Left colon (tissue), 2 donors: ENCODE measurements at regions not wholly inside any gene's neighbourhood (a gene's known extent, or its start where the extent isn't known, plus 50 kb on each side); places are given as distances from the start of the nearest gene placed in this dataset.

ENCODE experiments used
- ATAC-seq: fragments of 200-7000 bp; cut with Tn5 transposase; one replicate; pipeline ENCODE4 v1.9.1; 2020; ENCODE audit warnings: mild to moderate bottlenecking, moderate library complexity
- DNase-seq, 2 donors: peaks; one replicate each; pipeline ENCODE4 v3.0.0-alpha.2; 2020
- intact Hi-C, 2 donors: fragments of 100-400 bp; cut with DNase I in 1 of 2; cut with micrococcal nuclease in 1 of 2; formaldehyde crosslinking; loops; one replicate each; pipeline versions ENCODE4 v1.11.2 to v1.14.0; 2022; cut with DNase I, micrococcal nuclease
- donor health status: DM: no; HTN: no; CAD: no.
- donor health status: DM: yes; HTN: yes; CAD: no.

- DNase-seq, result no peak
- intact Hi-C loops, result no loop called here
- ATAC-seq, result no peak
These were observed 682.5 kb downstream of the NR2F2 start for GRCh38 chr15:97012986-97013385.

- ATAC-seq, result no peak
- DNase-seq, result no peak
- intact Hi-C loops, result no loop called here
These were observed 683.0 kb downstream of the NR2F2 start for GRCh38 chr15:97013491-97013890.

GRCh38 chr15:97014001-97014400 lies 683.5 kb downstream of the NR2F2 start:
- ATAC-seq, result no peak
- intact Hi-C loops, result no loop called here
- no peak for DNase-seq

GRCh38 chr15:97023488-97023844 lies 693.0 kb downstream of the NR2F2 start:
- intact Hi-C loops, result no loop called here
- no peak for ATAC-seq
- no peak for DNase-seq

GRCh38 chr15:97026781-97027180 lies 696.3 kb downstream of the NR2F2 start:
- intact Hi-C loops, result no loop called here
- no peak for ATAC-seq

GRCh38 chr15:97027772-97028171 lies 697.3 kb downstream of the NR2F2 start:
- intact Hi-C loops, result no loop called here
- ATAC-seq (no peak), DNase-seq (no peak)

More at GRCh38 chr15:97026781-97027180, 696.3 kb downstream of the NR2F2 start:
- DNase-seq, result no peak

GRCh38 chr15:97030251-97030650 lies 699.8 kb downstream of the NR2F2 start:
- DNase-seq (no peak), ATAC-seq (no peak)
- intact Hi-C loops, result no loop called here

GRCh38 chr15:97036301-97036700 lies 705.8 kb downstream of the NR2F2 start:
- intact Hi-C loops, result no loop called here
- no peak for DNase-seq
- no peak for ATAC-seq

GRCh38 chr15:97037080-97037479 lies 706.6 kb downstream of the NR2F2 start:
- intact Hi-C loops, result no loop called here
- no peak for ATAC-seq
- no peak for DNase-seq

- ATAC-seq, result no peak
- intact Hi-C loops, result no loop called here
These were observed 715.3 kb downstream of the NR2F2 start for GRCh38 chr15:97045666-97046421.

GRCh38 chr15:97052513-97052912 lies 722.0 kb downstream of the NR2F2 start:
- intact Hi-C loops, result no loop called here
- DNase-seq (no peak), ATAC-seq (no peak)

More at GRCh38 chr15:97045666-97046421, 715.3 kb downstream of the NR2F2 start:
- DNase-seq, result no peak

- DNase-seq (no peak), ATAC-seq (no peak)
- intact Hi-C loops, result no loop called here
These were observed 723.1 kb downstream of the NR2F2 start for GRCh38 chr15:97053635-97054034.

GRCh38 chr15:97057503-97057902 lies 727.0 kb downstream of the NR2F2 start:
- DNase-seq (no peak), ATAC-seq (no peak)
- intact Hi-C loops, result no loop called here

GRCh38 chr15:97059281-97059680 lies 728.8 kb downstream of the NR2F2 start:
- DNase-seq (no peak), ATAC-seq (no peak)
- intact Hi-C loops, result no loop called here

- no peak for DNase-seq
- no peak for ATAC-seq
- intact Hi-C loops, result no loop called here
These were observed 730.9 kb downstream of the NR2F2 start for GRCh38 chr15:97061392-97061791.

GRCh38 chr15:97071668-97072067 lies 741.2 kb downstream of the NR2F2 start:
- ATAC-seq (no peak), DNase-seq (no peak)
- intact Hi-C loops, result no loop called here

- no peak for DNase-seq
- intact Hi-C loops, result no loop called here
- no peak for ATAC-seq
These were observed 742.0 kb downstream of the NR2F2 start for GRCh38 chr15:97072545-97072944.

- ATAC-seq, result no peak
- intact Hi-C loops, result no loop called here
- DNase-seq, result no peak
These were observed 745.5 kb downstream of the NR2F2 start for GRCh38 chr15:97076011-97076410.

- no peak for DNase-seq
- intact Hi-C loops, result no loop called here
- no peak for ATAC-seq
These were observed 747.5 kb downstream of the NR2F2 start for GRCh38 chr15:97077975-97078374.

- intact Hi-C loops, result no loop called here
- ATAC-seq, result no peak
- no peak for DNase-seq
These were observed 748.1 kb downstream of the NR2F2 start for GRCh38 chr15:97078591-97078990.

- intact Hi-C loops, result no loop called here
- no peak for DNase-seq
- ATAC-seq, result no peak
These were observed 751.2 kb downstream of the NR2F2 start for GRCh38 chr15:97081666-97082226.
